ENCODE measurements at regions not wholly inside any gene's neighbourhood (a gene's known extent, or its start where the extent isn't known, plus 50 kb on each side); places are given as distances from the start of the nearest gene placed in this dataset.
"Not testable (repeated sequence)": the region's sequence is repeated elsewhere in the genome, so short reads cannot be mapped to it uniquely, and the experiment has no call there.

- Histone ChIP-seq H3K4me3 (ENCODE audit: low read length) (no peak overlapping the region), H3K4me1 (ENCODE audit: control insufficient read depth, insufficient read depth, low read length) (no peaks in the 10 kb centered on the region), H3K36me3 (ENCODE audit: control insufficient read depth, insufficient read depth, low read length, severe bottlenecking) (no peaks in the 10 kb centered on the region), H3K9ac (ENCODE audit: low read length) (no peak overlapping the region), H3K9me3 (ENCODE audit: control insufficient read depth, low read length) (no peaks in the 10 kb centered on the region), H3K27me3 (replicated peaks; ENCODE audit: control insufficient read depth, insufficient read depth, low read length) (no peaks in the 10 kb centered on the region)
- no peak for DNase-seq (ENCODE audit: low read depth)
Measured at GRCh38 chr6:9795880-9796279, 619.0 kb downstream of the TFAP2A start.

- no peaks in the 10 kb centered on the region for H3K4me1 ChIP-seq (ENCODE audit: control insufficient read depth, insufficient read depth, low read length)
- H3K27me3 ChIP-seq (replicated peaks; ENCODE audit: control insufficient read depth, insufficient read depth, low read length): no peaks in the 10 kb centered on the region
- no peaks in the 10 kb centered on the region for H3K36me3 ChIP-seq (ENCODE audit: control insufficient read depth, insufficient read depth, low read length, severe bottlenecking)
- DNase-seq (ENCODE audit: low read depth): peak; percentile 47
- H3K9me3 ChIP-seq (ENCODE audit: control insufficient read depth, low read length): no peaks in the 10 kb centered on the region
- H3K9ac ChIP-seq (ENCODE audit: low read length): no peak overlapping the region
- no peak overlapping the region for H3K4me3 ChIP-seq (ENCODE audit: low read length)
Measured at GRCh38 chr6:9789201-9789600, 625.7 kb downstream of the TFAP2A start.

GRCh38 chr6:9784786-9785185 is 630.1 kb downstream of the TFAP2A start:
- Histone ChIP-seq H3K27me3 (replicated peaks; ENCODE audit: control insufficient read depth, insufficient read depth, low read length) (no peaks in the 10 kb centered on the region), H3K36me3 (ENCODE audit: control insufficient read depth, insufficient read depth, low read length, severe bottlenecking) (no peaks in the 10 kb centered on the region), H3K9ac (ENCODE audit: low read length) (no peak overlapping the region), H3K9me3 (ENCODE audit: control insufficient read depth, low read length) (peaks cover 2% of the 10 kb centered on the region), H3K4me3 (ENCODE audit: low read length) (no peak overlapping the region), H3K4me1 (ENCODE audit: control insufficient read depth, insufficient read depth, low read length) (no peaks in the 10 kb centered on the region)
- no peak for DNase-seq (ENCODE audit: low read depth)

GRCh38 chr6:9783567-9783966 is 631.3 kb downstream of the TFAP2A start:
- Histone ChIP-seq H3K36me3 (ENCODE audit: control insufficient read depth, insufficient read depth, low read length, severe bottlenecking) (no peaks in the 10 kb centered on the region), H3K4me3 (ENCODE audit: low read length) (no peak overlapping the region), H3K27me3 (replicated peaks; ENCODE audit: control insufficient read depth, insufficient read depth, low read length) (no peaks in the 10 kb centered on the region), H3K9me3 (ENCODE audit: control insufficient read depth, low read length) (peaks cover 2% of the 10 kb centered on the region), H3K4me1 (ENCODE audit: control insufficient read depth, insufficient read depth, low read length) (no peaks in the 10 kb centered on the region), H3K9ac (ENCODE audit: low read length) (no peak overlapping the region)
- DNase-seq (ENCODE audit: low read depth): no peak

GRCh38 chr6:9766240-9766915 is 648.5 kb downstream of the TFAP2A start:
- no peaks in the 10 kb centered on the region for H3K36me3 ChIP-seq (ENCODE audit: control insufficient read depth, insufficient read depth, low read length, severe bottlenecking)
- peak; percentile 70 for DNase-seq (ENCODE audit: low read depth)

GRCh38 chr6:9761220-9761619 is 653.7 kb downstream of the TFAP2A start:
- Histone ChIP-seq H3K27me3 (replicated peaks; ENCODE audit: control insufficient read depth, insufficient read depth, low read length) (no peaks in the 10 kb centered on the region), H3K9me3 (ENCODE audit: control insufficient read depth, low read length) (no peaks in the 10 kb centered on the region), H3K4me1 (ENCODE audit: control insufficient read depth, insufficient read depth, low read length) (no peaks in the 10 kb centered on the region), H3K4me3 (ENCODE audit: low read length) (no peak overlapping the region), H3K9ac (ENCODE audit: low read length) (no peak overlapping the region), H3K36me3 (ENCODE audit: control insufficient read depth, insufficient read depth, low read length, severe bottlenecking) (no peaks in the 10 kb centered on the region)
- DNase-seq (ENCODE audit: low read depth): peak; percentile 22

More at GRCh38 chr6:9766240-9766915, 648.5 kb downstream of the TFAP2A start:
- Histone ChIP-seq H3K9ac (ENCODE audit: low read length) (no peak overlapping the region), H3K27me3 (replicated peaks; ENCODE audit: control insufficient read depth, insufficient read depth, low read length) (no peaks in the 10 kb centered on the region), H3K9me3 (ENCODE audit: control insufficient read depth, low read length) (no peaks in the 10 kb centered on the region), H3K4me3 (ENCODE audit: low read length) (no peak overlapping the region), H3K4me1 (ENCODE audit: control insufficient read depth, insufficient read depth, low read length) (no peaks in the 10 kb centered on the region)

- no peaks in the 10 kb centered on the region for H3K9me3 ChIP-seq (ENCODE audit: control insufficient read depth, low read length)
- H3K4me3 ChIP-seq (ENCODE audit: low read length): no peak overlapping the region
- no peak for DNase-seq (ENCODE audit: low read depth)
- H3K36me3 ChIP-seq (ENCODE audit: control insufficient read depth, insufficient read depth, low read length, severe bottlenecking): no peaks in the 10 kb centered on the region
- H3K9ac ChIP-seq (ENCODE audit: low read length): no peak overlapping the region
- H3K4me1 ChIP-seq (ENCODE audit: control insufficient read depth, insufficient read depth, low read length): no peaks in the 10 kb centered on the region
- H3K27me3 ChIP-seq (replicated peaks; ENCODE audit: control insufficient read depth, insufficient read depth, low read length): no peaks in the 10 kb centered on the region
Measured at GRCh38 chr6:9754515-9754914, 660.4 kb downstream of the TFAP2A start.

GRCh38 chr6:9745966-9746365 is 668.9 kb downstream of the TFAP2A start:
- Histone ChIP-seq H3K27me3 (replicated peaks; ENCODE audit: control insufficient read depth, insufficient read depth, low read length) (no peaks in the 10 kb centered on the region), H3K9ac (ENCODE audit: low read length) (no peak overlapping the region), H3K9me3 (ENCODE audit: control insufficient read depth, low read length) (no peaks in the 10 kb centered on the region), H3K4me3 (ENCODE audit: low read length) (no peak overlapping the region), H3K36me3 (ENCODE audit: control insufficient read depth, insufficient read depth, low read length, severe bottlenecking) (no peaks in the 10 kb centered on the region), H3K4me1 (ENCODE audit: control insufficient read depth, insufficient read depth, low read length) (no peaks in the 10 kb centered on the region)
- peak; percentile 34 for DNase-seq (ENCODE audit: low read depth)

- Histone ChIP-seq H3K4me3 (ENCODE audit: low read length) (no peak overlapping the region), H3K9ac (ENCODE audit: low read length) (no peak overlapping the region), H3K4me1 (ENCODE audit: control insufficient read depth, insufficient read depth, low read length) (no peaks in the 10 kb centered on the region), H3K27me3 (replicated peaks; ENCODE audit: control insufficient read depth, insufficient read depth, low read length) (no peaks in the 10 kb centered on the region), H3K9me3 (ENCODE audit: control insufficient read depth, low read length) (no peaks in the 10 kb centered on the region), H3K36me3 (ENCODE audit: control insufficient read depth, insufficient read depth, low read length, severe bottlenecking) (no peaks in the 10 kb centered on the region)
- no peak for DNase-seq (ENCODE audit: low read depth)
Measured at GRCh38 chr6:9745476-9745875, 669.4 kb downstream of the TFAP2A start.

GRCh38 chr6:9744119-9744518 is 670.8 kb downstream of the TFAP2A start:
- no peaks in the 10 kb centered on the region for H3K4me1 ChIP-seq (ENCODE audit: control insufficient read depth, insufficient read depth, low read length)
- no peak overlapping the region for H3K4me3 ChIP-seq (ENCODE audit: low read length)
- DNase-seq (ENCODE audit: low read depth): no peak
- no peak overlapping the region for H3K9ac ChIP-seq (ENCODE audit: low read length)
- no peaks in the 10 kb centered on the region for H3K36me3 ChIP-seq (ENCODE audit: control insufficient read depth, insufficient read depth, low read length, severe bottlenecking)
- H3K27me3 ChIP-seq (replicated peaks; ENCODE audit: control insufficient read depth, insufficient read depth, low read length): no peaks in the 10 kb centered on the region
- H3K9me3 ChIP-seq (ENCODE audit: control insufficient read depth, low read length): no peaks in the 10 kb centered on the region

- no peaks in the 10 kb centered on the region for H3K36me3 ChIP-seq (ENCODE audit: control insufficient read depth, insufficient read depth, low read length, severe bottlenecking)
- DNase-seq (ENCODE audit: low read depth): no peak
Measured at GRCh38 chr6:9732056-9732455, 682.8 kb downstream of the TFAP2A start.

GRCh38 chr6:9725776-9726175 is 689.1 kb downstream of the TFAP2A start:
- H3K36me3 ChIP-seq (ENCODE audit: control insufficient read depth, insufficient read depth, low read length, severe bottlenecking); H3K4me1 ChIP-seq (ENCODE audit: control insufficient read depth, insufficient read depth, low read length); H3K27me3 ChIP-seq (replicated peaks; ENCODE audit: control insufficient read depth, insufficient read depth, low read length); H3K9me3 ChIP-seq (ENCODE audit: control insufficient read depth, low read length); DNase-seq (ENCODE audit: low read depth); H3K4me3 ChIP-seq (ENCODE audit: low read length); H3K9ac ChIP-seq (ENCODE audit: low read length): not testable (repeated sequence)

More at GRCh38 chr6:9732056-9732455, 682.8 kb downstream of the TFAP2A start:
- no peaks in the 10 kb centered on the region for H3K4me1 ChIP-seq (ENCODE audit: control insufficient read depth, insufficient read depth, low read length)
- H3K9ac ChIP-seq (ENCODE audit: low read length): no peak overlapping the region
- H3K9me3 ChIP-seq (ENCODE audit: control insufficient read depth, low read length): peaks cover 4% of the 10 kb centered on the region
- H3K27me3 ChIP-seq (replicated peaks; ENCODE audit: control insufficient read depth, insufficient read depth, low read length): no peaks in the 10 kb centered on the region
- no peak overlapping the region for H3K4me3 ChIP-seq (ENCODE audit: low read length)
